ENCODE measurements at regions not wholly inside any gene's neighbourhood (a gene's known extent, or its start where the extent isn't known, plus 50 kb on each side); places are given as distances from the start of the nearest gene placed in this dataset.

GRCh38 chr2:118658596-118659198 lies 188.8 kb downstream of the EN1 start:
- Mint-ChIP-seq H3K4me1 (ENCODE audit: low read depth, unreplicated experiment) (no peaks in the 10 kb centered on the region), H3K36me3 (ENCODE audit: insufficient read depth, unreplicated experiment) (no peaks in the 10 kb centered on the region), H3K4me3 (ENCODE audit: unreplicated experiment) (no peak overlapping the region), H3K27ac (ENCODE audit: unreplicated experiment) (no peak overlapping the region), H3K27me3 (ENCODE audit: insufficient read depth, unreplicated experiment) (peaks cover 8% of the 10 kb centered on the region), H3K9me3 (ENCODE audit: unreplicated experiment) (no peaks in the 10 kb centered on the region)
- CTCF ChIA-PET, result no interaction called here
- TF ChIP-seq CTCF (IDR thresholded peaks at IDR 0.05; ENCODE audit: insufficient read depth in 1 of 2, low read depth in 1 of 2, low read length in 1 of 2, severe bottlenecking in 1 of 2, unreplicated experiment in 1 of 2), result no peak
- intact Hi-C loops (cut with micrococcal nuclease; ENCODE audit: unreplicated experiment), result no loop called here
- Histone ChIP-seq H3K9me3 (no peaks in the 10 kb centered on the region), H3K27me3 (replicated peaks; ENCODE audit: control insufficient read depth, insufficient read depth, low read length) (no peaks in the 10 kb centered on the region; the same call in 1 of the 2 replicates), H3K4me3 (ENCODE audit: low read depth, low read length) (no peak overlapping the region), H3K36me3 (ENCODE audit: control insufficient read depth, insufficient read depth, low read length) (no peaks in the 10 kb centered on the region), H3K4me1 (0 out of 2 replicates have a peak, but pooled peaks cover 6% of the 10 kb centered on the region)
- BruUV-seq (replicated peaks), result no TSS peak
- POLR2A ChIA-PET, result no interaction called here
- DNase-seq, result no peak

- no peaks in the 10 kb centered on the region for H3K4me1 Mint-ChIP-seq (ENCODE audit: low read depth, unreplicated experiment)
- intact Hi-C loops (cut with micrococcal nuclease; ENCODE audit: unreplicated experiment), result no loop called here
- ChIA-PET CTCF (no interaction called here), POLR2A (no interaction called here)
- Histone ChIP-seq H3K27me3 (replicated peaks; ENCODE audit: control insufficient read depth, insufficient read depth, low read length) (no peaks in the 10 kb centered on the region; the same call in 1 of the 2 replicates), H3K9me3 (no peaks in the 10 kb centered on the region), H3K4me1 (0 out of 2 replicates have a peak, but pooled peaks cover 6% of the 10 kb centered on the region), H3K36me3 (ENCODE audit: control insufficient read depth, insufficient read depth, low read length) (no peaks in the 10 kb centered on the region), H3K4me3 (ENCODE audit: low read depth, low read length) (no peak overlapping the region)
- no peaks in the 10 kb centered on the region for H3K36me3 Mint-ChIP-seq (ENCODE audit: insufficient read depth, unreplicated experiment)
- no TSS peak for BruUV-seq (replicated peaks)
- H3K4me3 Mint-ChIP-seq (ENCODE audit: unreplicated experiment), result no peak overlapping the region
- peaks cover 8% of the 10 kb centered on the region for H3K27me3 Mint-ChIP-seq (ENCODE audit: insufficient read depth, unreplicated experiment)
- no peak for TF ChIP-seq CTCF (IDR thresholded peaks at IDR 0.05; ENCODE audit: insufficient read depth in 1 of 2, low read depth in 1 of 2, low read length in 1 of 2, severe bottlenecking in 1 of 2, unreplicated experiment in 1 of 2)
- no peak for DNase-seq
- no peaks in the 10 kb centered on the region for H3K9me3 Mint-ChIP-seq (ENCODE audit: unreplicated experiment)
- H3K27ac Mint-ChIP-seq (ENCODE audit: unreplicated experiment), result no peak overlapping the region
Observed at GRCh38 chr2:118657466-118657865, 190.0 kb downstream of the EN1 start.

GRCh38 chr2:118654945-118655344 lies 192.5 kb downstream of the EN1 start:
- H3K27me3 ChIP-seq (replicated peaks; ENCODE audit: control insufficient read depth, insufficient read depth, low read length), result no peaks in the 10 kb centered on the region; the same call in 1 of the 2 replicates
- CTCF ChIA-PET, result no interaction called here
- Mint-ChIP-seq H3K27me3 (ENCODE audit: insufficient read depth, unreplicated experiment) (peaks cover 19% of the 10 kb centered on the region), H3K36me3 (ENCODE audit: insufficient read depth, unreplicated experiment) (no peaks in the 10 kb centered on the region), H3K4me3 (ENCODE audit: unreplicated experiment) (no peak overlapping the region), H3K4me1 (ENCODE audit: low read depth, unreplicated experiment) (no peaks in the 10 kb centered on the region), H3K9me3 (ENCODE audit: unreplicated experiment) (peaks cover 12% of the 10 kb centered on the region), H3K27ac (ENCODE audit: unreplicated experiment) (no peak overlapping the region)
- H3K9me3 ChIP-seq, result no peaks in the 10 kb centered on the region
- no TSS peak for BruUV-seq (replicated peaks)
- H3K4me1 ChIP-seq, result 0 out of 2 replicates have a peak, but pooled peaks cover 6% of the 10 kb centered on the region
- no peak for TF ChIP-seq CTCF (IDR thresholded peaks at IDR 0.05; ENCODE audit: insufficient read depth in 1 of 2, low read depth in 1 of 2, low read length in 1 of 2, severe bottlenecking in 1 of 2, unreplicated experiment in 1 of 2)
- POLR2A ChIA-PET, result no interaction called here
- H3K4me3 ChIP-seq (ENCODE audit: low read depth, low read length), result no peak overlapping the region
- intact Hi-C loops (cut with micrococcal nuclease; ENCODE audit: unreplicated experiment), result no loop called here
- no peaks in the 10 kb centered on the region for H3K36me3 ChIP-seq (ENCODE audit: control insufficient read depth, insufficient read depth, low read length)
- DNase-seq, result no peak

All from Caco-2 (cell line).